A673 (cell line): ENCODE measurements at regions not wholly inside any gene's neighbourhood (a gene's known extent, or its start where the extent isn't known, plus 50 kb on each side); places are given as distances from the start of the nearest gene placed in this dataset.

Experiments
- BruUV-seq: library from RNA; stranded (reverse); fragments of 400-500 nt; replicated peaks from 2 replicates; lab custom pipeline; 2021; lab: Mats Ljungman, UMichigan
- CTCF ChIA-PET: fragments of 300-600 bp; sonication (Branson Sonifier 250); formaldehyde crosslinking; loops from one replicate; lab custom pipeline; 2022; ENCODE audit warnings: antibody characterized with exemption; lab: Charles Lee
- POLR2A ChIA-PET: fragments of 300-600 bp; sonication (Branson Sonifier 250); formaldehyde crosslinking; loops from one replicate; lab custom pipeline; 2022; ENCODE audit warnings: antibody characterized with exemption; ENCODE audit not compliant: low non-redundant PET; lab: Charles Lee
- DNase-seq: peaks from one replicate; pipeline ENCODE4 v3.0.0-alpha.2; 2015; ENCODE audit warnings: low spot score
- H3K27ac ChIP-seq: fragments of 200-600 bp; sonication (generic); 2 replicates; pipeline ENCODE4 v1.5.1; 2016; ENCODE audit warnings: mixed run types, low read depth, mild to moderate bottlenecking, mixed read lengths, antibody characterized with exemption, low read length; ENCODE audit not compliant: poor library complexity, severe bottlenecking
- H3K27me3 ChIP-seq: fragments of 200-600 bp; sonication (generic); replicated peaks from 2 replicates; pipeline ENCODE4 v1.6.1; 2017; ENCODE audit warnings: mixed run types, low read depth, mild to moderate bottlenecking, mixed read lengths, antibody characterized with exemption, low read length; ENCODE audit not compliant: insufficient read depth, poor library complexity
- H3K36me3 ChIP-seq: fragments of 200-600 bp; sonication (generic); 2 replicates; pipeline ENCODE4 v1.6.1; 2016; ENCODE audit warnings: mixed run types, mild to moderate bottlenecking, mixed read lengths, antibody characterized with exemption, low read length; ENCODE audit not compliant: insufficient read depth, poor library complexity, severe bottlenecking
- H3K4me1 ChIP-seq: fragments of 200-600 bp; sonication (generic); 2 replicates; pipeline ENCODE4 v1.6.1; 2017; ENCODE audit warnings: mixed run types, mild to moderate bottlenecking, mixed read lengths, antibody characterized with exemption, low read length; ENCODE audit not compliant: insufficient read depth, poor library complexity, severe bottlenecking
- H3K4me3 ChIP-seq: fragments of 200-600 bp; sonication (generic); 2 replicates; pipeline ENCODE4 v1.5.1; 2016; ENCODE audit warnings: low read depth, mixed run types, mild to moderate bottlenecking, mixed read lengths, low read length; ENCODE audit not compliant: poor library complexity, severe bottlenecking
- H3K9me3 ChIP-seq: fragments of 200-600 bp; sonication (generic); 2 replicates; pipeline ENCODE4 v1.6.1; 2016; ENCODE audit warnings: mixed run types, low read depth, mild to moderate bottlenecking, mixed read lengths, antibody characterized with exemption, low read length; ENCODE audit not compliant: poor library complexity, severe bottlenecking
- CTCF ChIP-seq: fragments of 300-800, 200-600 bp; sonication (generic); conservative IDR thresholded peaks from 2 replicates; pipeline ENCODE4 v1.5.1; 2017; ENCODE audit warnings: low read depth, mild to moderate bottlenecking, antibody characterized with exemption, low read length, moderate library complexity, mixed read lengths
- EZH2 ChIP-seq: fragments of 200-600 bp; sonication (generic); IDR thresholded peaks from 2 replicates; pipeline ENCODE4 v1.6.1; 2017; ENCODE audit warnings: borderline replicate concordance, low read depth, mild to moderate bottlenecking, mixed read lengths, antibody characterized with exemption, low read length; ENCODE audit not compliant: poor library complexity, severe bottlenecking
- intact Hi-C: fragments of 100-400 bp; cut with micrococcal nuclease; formaldehyde crosslinking; loops from one replicate; pipeline ENCODE4 v1.10.0; 2022; ENCODE audit not compliant: unreplicated experiment

- intact Hi-C loops: no loop called here
- TF ChIP-seq CTCF (no peak), EZH2 (no peak)
These were observed 166.0 kb upstream of the GPR26 start for GRCh38 chr10:123500110-123500509.

GRCh38 chr10:123501148-123501547, 165.0 kb upstream of the GPR26 start:
- Histone ChIP-seq H3K4me3 (no peak overlapping the region), H3K9me3 (no peaks in the 10 kb centered on the region)
- CTCF ChIA-PET: no interaction called here

More at GRCh38 chr10:123500110-123500509, 166.0 kb upstream of the GPR26 start:
- H3K9me3 ChIP-seq: no peaks in the 10 kb centered on the region
- no TSS peak for BruUV-seq
- ChIA-PET CTCF (no interaction called here), POLR2A (no interaction called here)
- DNase-seq: no peak
- no peak overlapping the region for H3K4me3 ChIP-seq
- no peaks in the 10 kb centered on the region for H3K36me3 ChIP-seq
- H3K27me3 ChIP-seq: peaks cover 39% of the 10 kb centered on the region
- H3K27ac ChIP-seq: no peak overlapping the region
- no peaks in the 10 kb centered on the region for H3K4me1 ChIP-seq

GRCh38 chr10:123502983-123503382, 163.2 kb upstream of the GPR26 start:
- CTCF ChIA-PET: no interaction called here
- Histone ChIP-seq H3K27ac (no peak overlapping the region), H3K36me3 (no peaks in the 10 kb centered on the region), H3K9me3 (no peaks in the 10 kb centered on the region), H3K4me1 (no peaks in the 10 kb centered on the region), H3K4me3 (no peak overlapping the region), H3K27me3 (peaks cover 31% of the 10 kb centered on the region)
- BruUV-seq: no TSS peak
- DNase-seq: no peak
- TF ChIP-seq CTCF (no peak), EZH2 (no peak)
- intact Hi-C loops: no loop called here
- POLR2A ChIA-PET: no interaction called here

More at GRCh38 chr10:123501148-123501547, 165.0 kb upstream of the GPR26 start:
- Histone ChIP-seq H3K4me1 (no peaks in the 10 kb centered on the region), H3K36me3 (no peaks in the 10 kb centered on the region), H3K27me3 (peaks cover 35% of the 10 kb centered on the region), H3K27ac (no peak overlapping the region)
- DNase-seq: no peak
- intact Hi-C loops: no loop called here
- POLR2A ChIA-PET: no interaction called here
- BruUV-seq: no TSS peak
- TF ChIP-seq CTCF (no peak), EZH2 (no peak)
